Testis (tissue), 2 donors: ENCODE measurements at regions not wholly inside any gene's neighbourhood (a gene's known extent, or its start where the extent isn't known, plus 50 kb on each side); places are given as distances from the start of the nearest gene placed in this dataset.

Source experiments
- CTCF ChIP-seq, 3 experiments: fragments of 450-650 bp in 2 of 3; fragments of 200-600 bp in 1 of 3; sonication (generic) in 1 of 3; IDR thresholded peaks; one replicate each; pipeline ENCODE4 v1.5.1; 2016 to 2019; ENCODE audit warnings: antibody characterized with exemption in 3 of 3, mild to moderate bottlenecking in 2 of 3, moderate library complexity in 1 of 3
- POLR2A ChIP-seq: fragments of 450-650 bp; IDR thresholded peaks from one replicate; pipeline ENCODE4 v1.6.1; 2017; ENCODE audit warnings: antibody characterized with exemption, mild to moderate bottlenecking, moderate library complexity

- TF ChIP-seq CTCF (IDR thresholded peaks at IDR 0.05) (no peak), POLR2A (no peak)
Measured at GRCh38 chr3:116873142-116873541, 163.6 kb downstream of the TUSC7 start.
